Transverse colon (tissue), 4 donors: ENCODE measurements at regions not wholly inside any gene's neighbourhood (a gene's known extent, or its start where the extent isn't known, plus 50 kb on each side); places are given as distances from the start of the nearest gene placed in this dataset.

Experiments used
- DNase-seq: peaks from one replicate; pipeline ENCODE4 v3.0.0-alpha.2; 2019
- H3K27ac ChIP-seq, 4 donors: fragments of 200-600 bp; sonication (generic); 2 replicates each; pipeline ENCODE4 v1.5.1; 2016 to 2018; ENCODE audit warnings: inconsistent platforms in 4 of 4
- H3K27me3 ChIP-seq: fragments of 200-600 bp; sonication (generic); 2 replicates; pipeline ENCODE4 v1.5.1; 2017; ENCODE audit warnings: inconsistent platforms
- H3K36me3 ChIP-seq, 4 donors: fragments of 200-600 bp; sonication (generic); 2 replicates each; pipeline ENCODE4 v1.5.1; 2017 to 2019; ENCODE audit warnings: inconsistent platforms in 4 of 4
- H3K4me1 ChIP-seq, 4 donors: fragments of 200-600 bp; sonication (generic); 2 replicates each; pipeline ENCODE4 v1.5.1; 2017 to 2020; ENCODE audit warnings: inconsistent platforms in 4 of 4
- H3K4me3 ChIP-seq, 4 donors: fragments of 200-600 bp; sonication (generic); 1 replicate in 1 of 4; 2 replicates in 3 of 4; pipeline versions ENCODE4 v1.5.1 to v1.6.1; 2017 to 2019; ENCODE audit warnings: inconsistent platforms in 4 of 4
- H3K9me3 ChIP-seq, 2 donors: fragments of 200-600 bp; sonication (generic); 2 replicates each; pipeline ENCODE4 v1.5.1; 2017 to 2019; ENCODE audit warnings: inconsistent platforms in 2 of 2
- CTCF ChIP-seq, 5 experiments: fragments of 200-600 bp in 3 of 5; fragments of 450-650 bp in 2 of 5; sonication (generic) in 3 of 5; IDR thresholded peaks; 1 replicate in 2 of 5; 2 replicates in 3 of 5; pipeline ENCODE4 v1.5.1; 2016 to 2017; ENCODE audit warnings: antibody characterized with exemption in 5 of 5, inconsistent platforms in 3 of 5, mild to moderate bottlenecking in 2 of 5, moderate library complexity in 1 of 5
- EP300 ChIP-seq: sonication (generic); formaldehyde crosslinking; IDR thresholded peaks from one replicate; pipeline ENCODE4 v1.6.1; 2017; ENCODE audit warnings: antibody characterized with exemption, low read depth
- POLR2A ChIP-seq: fragments of 450-650 bp; IDR thresholded peaks from one replicate; pipeline ENCODE4 v1.6.1; 2016; ENCODE audit warnings: antibody characterized with exemption, mild to moderate bottlenecking, moderate library complexity
- POLR2AphosphoS5 ChIP-seq, 3 donors: sonication (generic); formaldehyde crosslinking; IDR thresholded peaks; one replicate each; pipeline ENCODE4 v1.6.1; 2016; ENCODE audit warnings: antibody characterized with exemption in 3 of 3
- WGBS, 2 donors: methylation state at CpG; one replicate each; pipeline ENCODE4 v1.1.5; 2018; ENCODE audit warnings: low coverage in 1 of 2; 5-methylcytosine and 5-hydroxymethylcytosine counted together
- in situ Hi-C, 4 donors: fragments of 200-750 bp; cut with MboI; loops; one replicate each; pipeline versions ENCODE4 v1.15.0 to v1.15.1; 2017; ENCODE audit warnings: low sequenced_read_pairs in 3 of 4, low pct_ligation_motif_present in 1 of 4, low pct_unique_long_range_greater_than_20kb in 1 of 4
- intact Hi-C: fragments of 100-400 bp; cut with DNase I; formaldehyde crosslinking; loops from one replicate; pipeline ENCODE4 v1.15.1; 2023; ENCODE audit warnings: low total_unique reads

GRCh38 chr3:1963896-1964295, 134.8 kb upstream of the CNTN4 start:
- Histone ChIP-seq H3K9me3 (no peaks in the 10 kb centered on the region), H3K27ac (no peak overlapping the region), H3K36me3 (no peaks in the 10 kb centered on the region), H3K27me3 (no peaks in the 10 kb centered on the region), H3K4me3 (no peak overlapping the region), H3K4me1 (no peaks in the 10 kb centered on the region)
- intact Hi-C loops (no loop called here), in situ Hi-C loops (no loop called here)
- TF ChIP-seq EP300 (no peak), POLR2A (no peak), CTCF (IDR thresholded peaks at IDR 0.05) (no peak), POLR2AphosphoS5 (IDR thresholded peaks at IDR 0.05) (no peak)
- no peak for DNase-seq
- WGBS, 2 donors: 63 to 82% methylated on average over 3 of the region's 3 CpGs

GRCh38 chr3:1967525-1967924, 131.1 kb upstream of the CNTN4 start:
- H3K9me3 ChIP-seq: no peaks in the 10 kb centered on the region
- H3K27ac ChIP-seq: no peak overlapping the region
- no peak overlapping the region for H3K4me3 ChIP-seq
- no peak for TF ChIP-seq POLR2A
- no peak for TF ChIP-seq CTCF (IDR thresholded peaks at IDR 0.05)
- TF ChIP-seq POLR2AphosphoS5 (IDR thresholded peaks at IDR 0.05): no peak
- no peak for TF ChIP-seq EP300
- H3K36me3 ChIP-seq: no peaks in the 10 kb centered on the region
- DNase-seq: no peak
- H3K27me3 ChIP-seq: no peaks in the 10 kb centered on the region
- WGBS, 2 donors: 67 to 89% methylated on average over 2 of the region's 2 CpGs
- in situ Hi-C loops (no loop called here), intact Hi-C loops (no loop called here)
- H3K4me1 ChIP-seq: no peaks in the 10 kb centered on the region

GRCh38 chr3:1969281-1969680, 129.4 kb upstream of the CNTN4 start:
- Histone ChIP-seq H3K27ac (no peak overlapping the region), H3K36me3 (no peaks in the 10 kb centered on the region), H3K4me3 (no peak overlapping the region), H3K9me3 (no peaks in the 10 kb centered on the region), H3K27me3 (no peaks in the 10 kb centered on the region), H3K4me1 (no peaks in the 10 kb centered on the region)
- in situ Hi-C loops: no loop called here
- 45 to 56% methylated on average over 2 of the region's 2 CpGs for WGBS, 2 donors
- TF ChIP-seq EP300 (no peak), CTCF (IDR thresholded peaks at IDR 0.05) (no peak), POLR2AphosphoS5 (IDR thresholded peaks at IDR 0.05) (no peak)
- intact Hi-C loops: no loop called here
- no peak for DNase-seq

GRCh38 chr3:1971780-1972179, 126.9 kb upstream of the CNTN4 start:
- intact Hi-C loops (no loop called here), in situ Hi-C loops (no loop called here)
- no peak for DNase-seq
- H3K4me1 ChIP-seq: no peaks in the 10 kb centered on the region
- WGBS, 2 donors: 71% methylated on average over 1 of the region's 1 CpG; no CpG with 5 or more reads in 1 of the 2 donors
- no peak for TF ChIP-seq CTCF (IDR thresholded peaks at IDR 0.05)
- no peak for TF ChIP-seq POLR2A
- TF ChIP-seq POLR2AphosphoS5 (IDR thresholded peaks at IDR 0.05): no peak
- TF ChIP-seq EP300: no peak
- H3K4me3 ChIP-seq: no peak overlapping the region
- no peaks in the 10 kb centered on the region for H3K27me3 ChIP-seq
- no peaks in the 10 kb centered on the region for H3K9me3 ChIP-seq
- H3K27ac ChIP-seq: no peak overlapping the region
- H3K36me3 ChIP-seq: no peaks in the 10 kb centered on the region
